Gastrocnemius medialis (tissue), 4 donors: ENCODE measurements at regions not wholly inside any gene's neighbourhood (a gene's known extent, or its start where the extent isn't known, plus 50 kb on each side); places are given as distances from the start of the nearest gene placed in this dataset.

ENCODE experiments used
- CTCF ChIP-seq, 5 experiments: fragments of 450-650 bp in 3 of 5; fragments of 200-600 bp in 2 of 5; sonication (generic) in 2 of 5; IDR thresholded peaks in 4 of 5; conservative IDR thresholded peaks in 1 of 5; 1 replicate in 4 of 5; 2 replicates in 1 of 5; pipeline ENCODE4 v1.5.1; 2016 to 2019; ENCODE audit warnings: antibody characterized with exemption in 5 of 5, mild to moderate bottlenecking in 3 of 5, moderate library complexity in 3 of 5
- POLR2A ChIP-seq, 2 donors: fragments of 450-650 bp; IDR thresholded peaks; one replicate each; pipeline ENCODE4 v1.6.1; 2017; ENCODE audit warnings: antibody characterized with exemption in 2 of 2, mild to moderate bottlenecking in 2 of 2, moderate library complexity in 2 of 2

DNA sequence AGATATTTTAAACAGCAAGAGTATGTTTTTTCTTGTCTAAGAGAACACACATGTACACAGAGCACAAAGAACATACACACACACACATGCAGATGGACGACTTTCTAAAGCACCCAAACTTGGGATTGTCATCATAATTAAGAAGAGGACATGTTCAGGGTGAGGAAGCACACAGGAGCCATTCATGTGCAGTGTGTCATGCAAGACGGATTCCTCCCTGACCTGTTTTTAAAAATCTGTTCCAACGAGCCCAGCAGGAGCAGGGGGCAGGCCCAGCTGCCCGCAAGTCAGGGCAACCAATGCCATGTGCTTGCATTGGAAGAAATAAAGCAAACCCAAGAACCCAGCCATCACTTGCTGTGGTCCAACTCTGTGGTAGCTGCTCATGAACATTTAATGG, 167.3 kb upstream of the ZNF644 start:
- TF ChIP-seq POLR2A (IDR thresholded peaks at IDR 0.05) (no peak), CTCF (IDR thresholded peaks at IDR 0.05 in 4 of 5, conservative IDR thresholded peaks at IDR 0.05 in 1 of 5) (no peak)
